ENCODE measurements at regions not wholly inside any gene's neighbourhood (a gene's known extent, or its start where the extent isn't known, plus 50 kb on each side); places are given as distances from the start of the nearest gene placed in this dataset.

- H3K4me3 ChIP-seq (replicated peaks in 1 of 3; ENCODE audit: insufficient read depth in 1 of 3, low read depth in 1 of 3, low read length in 3 of 3): no peak overlapping the region
- no peaks in the 10 kb centered on the region for H3K36me3 ChIP-seq (ENCODE audit: control insufficient read depth in 2 of 2, extremely low read depth in 1 of 2, insufficient read depth in 2 of 2, low read length in 2 of 2)
- no peak overlapping the region for H3K4me2 ChIP-seq (ENCODE audit: insufficient read depth, low read length)
- no peak overlapping the region for H3K27ac ChIP-seq (ENCODE audit: insufficient read depth, low read depth, low read length)
- FAIRE-seq (peak; percentile 18), DNase-seq (ENCODE audit: low read depth, low spot score) (peak; percentile 62)
- no peaks in the 10 kb centered on the region for H3K4me1 ChIP-seq (ENCODE audit: control insufficient read depth, extremely low read depth, insufficient read depth, low read length)
- dilution Hi-C loops (cut with MboI; ENCODE audit: extremely low pct_ligation_motif_present, low sequenced_read_pairs) (no loop called here), intact Hi-C loops (cut with micrococcal nuclease) (no loop called here)
- ChIA-PET POLR2A (no interaction called here), CTCF (interaction anchor here (1.4 kb wide), 1 partner anchor 48 kb away, joined by 4 read pairs; no protein-coding TSS in a partner anchor)
- BruUV-seq (replicated peaks): no TSS peak
- no peak overlapping the region for H2AFZ ChIP-seq (ENCODE audit: low read depth, low read length)
- no peaks in the 10 kb centered on the region for H3K9me3 ChIP-seq (replicated peaks; ENCODE audit: control insufficient read depth, insufficient read depth, low read length)
- TF ChIP-seq EZH2 (IDR thresholded peaks at IDR 0.05; ENCODE audit: borderline replicate concordance, low read depth, low read length, severe bottlenecking): no peak
- TF ChIP-seq POLR2A (IDR thresholded peaks at IDR 0.05; ENCODE audit: low read depth, low read length): no peak
- TF ChIP-seq JUN (IDR thresholded peaks at IDR 0.05; ENCODE audit: borderline replicate concordance, insufficient read depth, insufficient read length, low read depth): peak; percentile 16
- peak; percentile 35 for TF ChIP-seq FOS (IDR thresholded peaks at IDR 0.05; ENCODE audit: borderline replicate concordance, insufficient read depth, low read length)
- H3K9me1 ChIP-seq (replicated peaks; ENCODE audit: control insufficient read depth, extremely low read depth, insufficient read depth, low read length): no peaks in the 10 kb centered on the region
- H3K79me2 ChIP-seq (ENCODE audit: control insufficient read depth, insufficient read depth, low read length): no peaks in the 10 kb centered on the region
- no peak overlapping the region for H3K9ac ChIP-seq (replicated peaks; ENCODE audit: extremely low read depth, insufficient read depth, low read length)
- no peaks in the 10 kb centered on the region for H4K20me1 ChIP-seq (replicated peaks; ENCODE audit: control insufficient read depth, extremely low read depth, insufficient read depth, low read length)
- no peaks in the 10 kb centered on the region for H3K27me3 ChIP-seq (ENCODE audit: control insufficient read depth in 2 of 2, insufficient read depth in 2 of 2, low read length in 2 of 2)
These were observed 322.5 kb downstream of the HACE1 start for GRCh38 chr6:104537180-104537579.

- no peak overlapping the region for H3K4me2 ChIP-seq (ENCODE audit: insufficient read depth, low read length)
- no peak overlapping the region for H3K4me3 ChIP-seq (replicated peaks in 1 of 3; ENCODE audit: insufficient read depth in 1 of 3, low read depth in 1 of 3, low read length in 3 of 3)
- no peaks in the 10 kb centered on the region for H4K20me1 ChIP-seq (replicated peaks; ENCODE audit: control insufficient read depth, extremely low read depth, insufficient read depth, low read length)
- FAIRE-seq (no peak), DNase-seq (ENCODE audit: low read depth, low spot score) (no peak)
- no TSS peak for BruUV-seq (replicated peaks)
- dilution Hi-C loops (cut with MboI; ENCODE audit: extremely low pct_ligation_motif_present, low sequenced_read_pairs) (no loop called here), intact Hi-C loops (cut with micrococcal nuclease) (no loop called here)
- no peaks in the 10 kb centered on the region for H3K4me1 ChIP-seq (ENCODE audit: control insufficient read depth, extremely low read depth, insufficient read depth, low read length)
- no peak overlapping the region for H2AFZ ChIP-seq (ENCODE audit: low read depth, low read length)
- no peaks in the 10 kb centered on the region for H3K9me3 ChIP-seq (replicated peaks; ENCODE audit: control insufficient read depth, insufficient read depth, low read length)
- H3K36me3 ChIP-seq (ENCODE audit: control insufficient read depth in 2 of 2, extremely low read depth in 1 of 2, insufficient read depth in 2 of 2, low read length in 2 of 2): no peaks in the 10 kb centered on the region
- no peaks in the 10 kb centered on the region for H3K9me1 ChIP-seq (replicated peaks; ENCODE audit: control insufficient read depth, extremely low read depth, insufficient read depth, low read length)
- H3K27me3 ChIP-seq (ENCODE audit: control insufficient read depth in 2 of 2, insufficient read depth in 2 of 2, low read length in 2 of 2): no peaks in the 10 kb centered on the region
- H3K27ac ChIP-seq (ENCODE audit: insufficient read depth, low read depth, low read length): no peak overlapping the region
- H3K79me2 ChIP-seq (ENCODE audit: control insufficient read depth, insufficient read depth, low read length): no peaks in the 10 kb centered on the region
- TF ChIP-seq GATA2 (IDR thresholded peaks at IDR 0.05; ENCODE audit: insufficient read depth, insufficient read length, low read depth, low read length) (no peak), CTCF (IDR thresholded peaks at IDR 0.05; ENCODE audit: extremely low read depth in 1 of 2, insufficient read depth in 1 of 2, low read depth in 1 of 2, low read length in 2 of 2) (no peak), EZH2 (IDR thresholded peaks at IDR 0.05; ENCODE audit: borderline replicate concordance, low read depth, low read length, severe bottlenecking) (no peak), FOS (IDR thresholded peaks at IDR 0.05; ENCODE audit: borderline replicate concordance, insufficient read depth, low read length) (no peak), JUN (IDR thresholded peaks at IDR 0.05; ENCODE audit: borderline replicate concordance, insufficient read depth, insufficient read length, low read depth) (no peak)
- ChIA-PET POLR2A (no interaction called here), CTCF (interaction anchor here (1.8 to 2.0 kb wide), 2 partner anchors 257 to 258 kb away, joined by 4 to 5 read pairs; no protein-coding TSS in a partner anchor)
- no peak overlapping the region for H3K9ac ChIP-seq (replicated peaks; ENCODE audit: extremely low read depth, insufficient read depth, low read length)
These were observed 327.3 kb downstream of the HACE1 start for GRCh38 chr6:104532462-104532861.

All from endothelial cell of umbilical vein (primary cell).